MM.1S (cell line): ENCODE measurements at regions not wholly inside any gene's neighbourhood (a gene's known extent, or its start where the extent isn't known, plus 50 kb on each side); places are given as distances from the start of the nearest gene placed in this dataset.

ENCODE experiments used
- DNase-seq: peaks from one replicate; pipeline ENCODE4 v3.0.0-alpha.2; 2015
- H2AFZ ChIP-seq: fragments of 300-600 bp; sonication (generic); 2 replicates; pipeline ENCODE4 v1.6.0; 2016; ENCODE audit warnings: antibody characterized with exemption, low read length
- H3F3A ChIP-seq: fragments of 300-600 bp; sonication (generic); 2 replicates; pipeline ENCODE4 v1.6.1; 2016; ENCODE audit warnings: mild to moderate bottlenecking, antibody characterized with exemption, low read length, moderate library complexity, mixed read lengths; ENCODE audit not compliant: insufficient read depth
- H3K27ac ChIP-seq: fragments of 300-600 bp; sonication (generic); 2 replicates; pipeline ENCODE4 v1.5.1; 2016; ENCODE audit warnings: mild to moderate bottlenecking, low read length
- H3K27me3 ChIP-seq: fragments of 300-600 bp; sonication (generic); replicated peaks from 2 replicates; pipeline ENCODE4 v1.6.0; 2016; ENCODE audit warnings: low read length; ENCODE audit not compliant: insufficient read depth
- H3K36me3 ChIP-seq: fragments of 300-600 bp; sonication (generic); replicated peaks from 2 replicates; pipeline ENCODE4 v1.6.1; 2016; ENCODE audit warnings: mild to moderate bottlenecking, low read length, mixed read lengths; ENCODE audit not compliant: insufficient read depth
- H3K4me1 ChIP-seq: fragments of 300-600 bp; sonication (generic); 2 replicates; pipeline ENCODE4 v1.6.1; 2016; ENCODE audit warnings: low read length, mixed read lengths
- H3K4me2 ChIP-seq: fragments of 300-600 bp; sonication (generic); 2 replicates; pipeline ENCODE4 v1.6.0; 2016; ENCODE audit warnings: low read depth, low read length
- H3K4me3 ChIP-seq: fragments of 300-600 bp; sonication (generic); 2 replicates; pipeline ENCODE4 v1.5.1; 2016; ENCODE audit warnings: low read length, mixed read lengths
- H3K79me2 ChIP-seq: fragments of 300-600 bp; sonication (generic); 2 replicates; pipeline ENCODE4 v1.6.1; 2016; ENCODE audit warnings: mixed run types, low read length, mixed read lengths
- H3K9ac ChIP-seq: fragments of 300-600 bp; sonication (generic); 2 replicates; pipeline ENCODE4 v1.6.1; 2016; ENCODE audit warnings: low read length, mixed read lengths
- H3K9me2 ChIP-seq: fragments of 300-600 bp; sonication (generic); replicated peaks from 2 replicates; pipeline ENCODE4 v1.6.1; 2016; ENCODE audit warnings: mild to moderate bottlenecking, low read length, mixed read lengths; ENCODE audit not compliant: insufficient read depth
- H3K9me3 ChIP-seq: fragments of 300-600 bp; sonication (generic); replicated peaks from 2 replicates; pipeline ENCODE4 v1.6.1; 2016; ENCODE audit warnings: mild to moderate bottlenecking, low read length, mixed read lengths; ENCODE audit not compliant: insufficient read depth
- H4K20me1 ChIP-seq: fragments of 300-600 bp; sonication (generic); 2 replicates; pipeline ENCODE4 v1.6.1; 2016; ENCODE audit warnings: mild to moderate bottlenecking, low read length, moderate library complexity, mixed read lengths; ENCODE audit not compliant: insufficient read depth
- EZH2 ChIP-seq: fragments of 300-600 bp; sonication (generic); optimal IDR thresholded peaks from 2 replicates; pipeline ENCODE3; 2017; ENCODE audit warnings: low read depth, mild to moderate bottlenecking, antibody characterized with exemption, low read length, mixed read lengths
- EZH2phosphoT487 ChIP-seq: fragments of 300-600 bp; sonication (generic); IDR thresholded peaks from 2 replicates; pipeline ENCODE4 v1.6.1; 2018; ENCODE audit warnings: antibody characterized with exemption, low read length
- TF ChIP-seq, protein P1 (sequence below): fragments of 300-600 bp; sonication (generic); IDR thresholded peaks from 2 replicates; pipeline ENCODE4 v1.5.1; 2016; ENCODE audit warnings: antibody characterized with exemption, low read length, mixed read lengths

DNA sequence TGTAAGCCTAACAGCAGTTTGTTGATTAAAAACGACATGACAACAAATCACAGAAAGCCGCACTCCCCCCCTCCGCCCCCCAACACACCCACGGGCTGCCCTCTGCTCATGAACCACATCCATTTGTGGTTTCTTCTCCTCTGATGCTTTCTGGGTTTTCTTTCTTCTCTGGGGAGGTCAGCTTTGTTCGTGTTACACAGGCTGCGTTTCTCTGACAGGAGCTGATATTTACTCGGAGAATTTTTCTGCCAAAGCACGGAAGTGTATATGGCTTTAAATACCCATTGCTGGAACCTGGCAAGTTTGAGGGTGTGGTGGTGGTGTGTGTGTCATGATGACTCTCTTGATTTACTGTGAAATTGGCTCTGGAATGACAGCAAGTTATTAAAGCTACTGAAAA, 883.7 kb upstream of the TMEM132C start:
- Histone ChIP-seq H3K9me3 (no peaks in the 10 kb centered on the region), H3K27me3 (no peaks in the 10 kb centered on the region), H2AFZ (no peak overlapping the region), H3K4me1 (no peaks in the 10 kb centered on the region), H4K20me1 (no peaks in the 10 kb centered on the region), H3F3A (no peaks in the 10 kb centered on the region), H3K9me2 (no peaks in the 10 kb centered on the region), H3K36me3 (no peaks in the 10 kb centered on the region), H3K27ac (no peak overlapping the region), H3K4me3 (no peak overlapping the region), H3K9ac (no peak overlapping the region), H3K4me2 (no peak overlapping the region), H3K79me2 (no peaks in the 10 kb centered on the region)
- DNase-seq, result no peak
- TF ChIP-seq EZH2phosphoT487 (no peak), EZH2 (no peak)
- TF ChIP-seq, protein P1, sequence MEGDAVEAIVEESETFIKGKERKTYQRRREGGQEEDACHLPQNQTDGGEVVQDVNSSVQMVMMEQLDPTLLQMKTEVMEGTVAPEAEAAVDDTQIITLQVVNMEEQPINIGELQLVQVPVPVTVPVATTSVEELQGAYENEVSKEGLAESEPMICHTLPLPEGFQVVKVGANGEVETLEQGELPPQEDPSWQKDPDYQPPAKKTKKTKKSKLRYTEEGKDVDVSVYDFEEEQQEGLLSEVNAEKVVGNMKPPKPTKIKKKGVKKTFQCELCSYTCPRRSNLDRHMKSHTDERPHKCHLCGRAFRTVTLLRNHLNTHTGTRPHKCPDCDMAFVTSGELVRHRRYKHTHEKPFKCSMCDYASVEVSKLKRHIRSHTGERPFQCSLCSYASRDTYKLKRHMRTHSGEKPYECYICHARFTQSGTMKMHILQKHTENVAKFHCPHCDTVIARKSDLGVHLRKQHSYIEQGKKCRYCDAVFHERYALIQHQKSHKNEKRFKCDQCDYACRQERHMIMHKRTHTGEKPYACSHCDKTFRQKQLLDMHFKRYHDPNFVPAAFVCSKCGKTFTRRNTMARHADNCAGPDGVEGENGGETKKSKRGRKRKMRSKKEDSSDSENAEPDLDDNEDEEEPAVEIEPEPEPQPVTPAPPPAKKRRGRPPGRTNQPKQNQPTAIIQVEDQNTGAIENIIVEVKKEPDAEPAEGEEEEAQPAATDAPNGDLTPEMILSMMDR, result no peak

DNA sequence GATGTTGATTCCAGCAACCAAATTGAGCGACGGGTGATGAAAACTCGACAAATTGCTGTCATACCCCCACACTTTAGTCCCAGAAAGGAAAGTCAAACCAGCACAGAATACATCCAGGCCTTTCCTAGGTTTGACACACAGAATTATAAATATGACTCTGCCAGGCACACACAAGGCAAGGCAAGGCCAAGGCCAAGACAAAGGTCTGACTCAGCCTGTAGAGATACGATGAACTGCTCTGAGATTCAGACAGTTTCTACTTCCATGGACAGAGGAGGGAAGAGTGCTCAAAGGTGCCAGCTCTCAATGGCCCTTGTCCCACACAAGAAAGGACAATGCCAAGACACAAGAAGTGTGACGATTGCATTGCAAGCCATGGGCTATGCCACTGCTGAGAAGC, 880.2 kb upstream of the TMEM132C start:
- DNase-seq, result no peak

DNA sequence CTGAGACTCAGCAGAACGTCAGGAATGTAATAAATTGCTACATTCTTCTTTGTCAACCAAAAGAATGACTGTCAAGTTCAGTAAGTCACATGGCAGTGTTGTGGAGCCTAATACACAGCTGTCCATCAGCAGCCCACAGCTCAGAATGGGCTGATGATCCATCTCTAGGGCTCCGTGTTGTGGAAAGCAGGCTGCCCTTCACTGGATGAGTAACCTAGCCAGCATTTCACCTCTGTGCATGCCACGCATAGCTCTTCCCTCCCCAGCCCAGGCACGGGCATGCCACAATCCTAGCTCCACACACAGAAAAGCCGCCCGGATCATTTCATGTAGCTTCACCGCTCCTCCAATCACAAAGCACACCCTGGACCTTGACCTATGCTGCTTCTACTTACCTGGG, 878.0 kb upstream of the TMEM132C start:
- Histone ChIP-seq H2AFZ (no peak overlapping the region), H3K27me3 (no peaks in the 10 kb centered on the region), H3K4me1 (no peaks in the 10 kb centered on the region), H3K9me3 (no peaks in the 10 kb centered on the region), H3K27ac (no peak overlapping the region), H3K4me2 (no peak overlapping the region), H3K79me2 (no peaks in the 10 kb centered on the region), H4K20me1 (no peaks in the 10 kb centered on the region), H3K9me2 (no peaks in the 10 kb centered on the region), H3K36me3 (no peaks in the 10 kb centered on the region), H3K9ac (no peak overlapping the region), H3F3A (no peaks in the 10 kb centered on the region), H3K4me3 (no peak overlapping the region)
- DNase-seq, result no peak
- TF ChIP-seq, protein P1, result no peak
- TF ChIP-seq EZH2phosphoT487 (no peak), EZH2 (no peak)

More for the DNA sequence above, 880.2 kb upstream of the TMEM132C start:
- Histone ChIP-seq H2AFZ (no peak overlapping the region), H3F3A (no peaks in the 10 kb centered on the region), H3K36me3 (no peaks in the 10 kb centered on the region), H3K9ac (no peak overlapping the region), H3K27me3 (no peaks in the 10 kb centered on the region), H3K79me2 (no peaks in the 10 kb centered on the region), H3K9me2 (no peaks in the 10 kb centered on the region), H3K4me1 (no peaks in the 10 kb centered on the region), H3K27ac (no peak overlapping the region), H4K20me1 (no peaks in the 10 kb centered on the region), H3K4me2 (no peak overlapping the region), H3K4me3 (no peak overlapping the region), H3K9me3 (no peaks in the 10 kb centered on the region)
- TF ChIP-seq, protein P1, result no peak
- TF ChIP-seq EZH2phosphoT487 (no peak), EZH2 (no peak)
